ENCODE measurements at regions not wholly inside any gene's neighbourhood (a gene's known extent, or its start where the extent isn't known, plus 50 kb on each side); places are given as distances from the start of the nearest gene placed in this dataset.

DNA sequence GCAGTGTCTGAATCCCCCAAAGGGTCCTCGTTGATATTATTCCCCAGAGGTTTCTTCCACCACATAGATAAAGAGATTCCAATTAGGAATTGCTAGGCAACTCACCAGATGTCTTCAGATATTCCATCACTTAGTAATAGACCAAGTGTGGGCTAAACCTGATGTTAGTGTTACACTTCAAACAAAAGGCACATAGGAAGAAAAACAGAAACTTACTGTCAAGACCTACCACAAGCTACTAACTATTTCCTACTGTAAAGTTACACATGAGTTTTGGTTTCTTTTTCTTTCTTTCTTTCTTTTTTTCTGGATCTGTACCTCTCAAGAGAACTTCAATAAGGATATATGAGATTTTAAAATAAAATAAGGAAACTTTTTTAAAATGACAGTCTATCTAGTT, 879.1 kb upstream of the NEGR1 start:
- no peaks in the 10 kb centered on the region for H3K27me3 ChIP-seq (ENCODE audit: control insufficient read depth, insufficient read depth, low read length)
- no peaks in the 10 kb centered on the region for H3K9me3 ChIP-seq (replicated peaks; ENCODE audit: control insufficient read depth, low read depth, low read length)
- H3K4me3 ChIP-seq (ENCODE audit: low read length): no peak overlapping the region
- no peaks in the 10 kb centered on the region for H3K36me3 ChIP-seq (ENCODE audit: control insufficient read depth, insufficient read depth, low read length)
- DNase-seq: no peak
- no CpG with 5 or more reads among the region's 1 CpG for WGBS (ENCODE audit: insufficient coverage)
- H3K4me1 ChIP-seq (ENCODE audit: control insufficient read depth, insufficient read depth, low read length): no peaks in the 10 kb centered on the region
- no peak overlapping the region for H3K27ac ChIP-seq (ENCODE audit: low read length)

DNA sequence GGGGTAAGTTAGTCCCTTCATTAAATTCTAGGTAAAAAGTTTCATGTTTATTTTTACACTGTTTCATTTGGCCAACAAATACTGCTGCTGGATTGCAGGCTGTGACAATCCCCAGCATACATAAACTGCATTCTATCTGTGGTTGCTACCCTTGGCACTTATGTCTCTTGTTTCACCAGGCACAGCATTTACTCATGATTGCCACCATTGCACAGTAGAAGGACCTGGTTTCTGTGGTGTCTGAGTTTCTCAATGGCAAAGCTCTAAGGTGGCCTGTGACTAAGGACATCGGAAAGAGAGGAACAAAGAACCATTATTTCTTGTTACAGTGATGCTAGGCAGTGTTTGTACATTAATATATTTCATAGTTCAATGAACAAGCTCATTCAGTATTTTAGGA, 878.4 kb upstream of the NEGR1 start:
- no peak for DNase-seq
- no peaks in the 10 kb centered on the region for H3K36me3 ChIP-seq (ENCODE audit: control insufficient read depth, insufficient read depth, low read length)
- H3K4me3 ChIP-seq (ENCODE audit: low read length): no peak overlapping the region
- no peaks in the 10 kb centered on the region for H3K4me1 ChIP-seq (ENCODE audit: control insufficient read depth, insufficient read depth, low read length)
- WGBS (ENCODE audit: insufficient coverage): no CpG with 5 or more reads among the region's 1 CpG
- no peaks in the 10 kb centered on the region for H3K9me3 ChIP-seq (replicated peaks; ENCODE audit: control insufficient read depth, low read depth, low read length)
- no peaks in the 10 kb centered on the region for H3K27me3 ChIP-seq (ENCODE audit: control insufficient read depth, insufficient read depth, low read length)
- H3K27ac ChIP-seq (ENCODE audit: low read length): no peak overlapping the region

DNA sequence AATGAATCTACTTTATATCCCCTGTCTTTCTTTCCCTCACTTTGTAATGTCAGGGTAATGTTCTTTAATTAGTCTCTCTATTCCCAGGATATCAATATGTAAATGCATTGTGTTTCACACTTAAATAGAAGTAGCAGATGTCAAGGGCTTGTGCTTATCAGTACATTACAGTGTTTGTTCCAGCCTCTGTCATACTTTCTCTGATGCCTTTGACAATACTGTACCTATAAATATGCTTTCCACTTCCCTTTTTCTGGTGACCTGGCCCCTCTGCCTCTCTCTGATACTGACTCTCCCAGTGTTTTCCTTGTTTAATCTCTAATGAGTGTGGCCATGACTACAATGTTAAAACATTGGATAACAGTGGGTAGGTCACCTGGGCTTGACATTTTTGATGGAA, 862.0 kb upstream of the NEGR1 start:
- Histone ChIP-seq H3K27me3 (ENCODE audit: control insufficient read depth, insufficient read depth, low read length) (no peaks in the 10 kb centered on the region), H3K4me3 (ENCODE audit: low read length) (no peak overlapping the region), H3K4me1 (ENCODE audit: control insufficient read depth, insufficient read depth, low read length) (no peaks in the 10 kb centered on the region), H3K36me3 (ENCODE audit: control insufficient read depth, insufficient read depth, low read length) (no peaks in the 10 kb centered on the region), H3K9me3 (replicated peaks; ENCODE audit: control insufficient read depth, low read depth, low read length) (no peaks in the 10 kb centered on the region), H3K27ac (ENCODE audit: low read length) (no peak overlapping the region)
- no peak for DNase-seq

DNA sequence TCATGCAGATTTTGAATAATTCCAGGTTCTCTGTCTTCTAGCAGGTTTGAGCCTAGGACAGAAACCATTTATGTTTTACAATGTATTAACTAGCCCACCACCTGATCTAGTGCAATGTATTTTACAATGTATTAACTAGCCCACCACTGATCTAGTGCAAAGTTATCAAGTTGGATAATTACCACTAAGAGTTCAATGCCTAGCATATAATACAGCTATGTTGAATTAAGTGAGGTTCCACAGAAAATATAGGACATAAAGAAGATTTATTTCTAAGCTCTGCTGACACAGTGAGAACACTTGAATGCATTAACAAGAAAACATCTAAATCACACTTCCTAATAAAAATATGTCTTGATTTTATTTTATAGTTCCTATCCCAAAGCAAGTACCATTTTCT, 854.6 kb upstream of the NEGR1 start:
- H3K27me3 ChIP-seq (ENCODE audit: control insufficient read depth, insufficient read depth, low read length): no peaks in the 10 kb centered on the region
- H3K9me3 ChIP-seq (replicated peaks; ENCODE audit: control insufficient read depth, low read depth, low read length): no peaks in the 10 kb centered on the region
- no peak overlapping the region for H3K4me3 ChIP-seq (ENCODE audit: low read length)
- no peaks in the 10 kb centered on the region for H3K36me3 ChIP-seq (ENCODE audit: control insufficient read depth, insufficient read depth, low read length)
- no peaks in the 10 kb centered on the region for H3K4me1 ChIP-seq (ENCODE audit: control insufficient read depth, insufficient read depth, low read length)
- no peak overlapping the region for H3K27ac ChIP-seq (ENCODE audit: low read length)
- DNase-seq: no peak

DNA sequence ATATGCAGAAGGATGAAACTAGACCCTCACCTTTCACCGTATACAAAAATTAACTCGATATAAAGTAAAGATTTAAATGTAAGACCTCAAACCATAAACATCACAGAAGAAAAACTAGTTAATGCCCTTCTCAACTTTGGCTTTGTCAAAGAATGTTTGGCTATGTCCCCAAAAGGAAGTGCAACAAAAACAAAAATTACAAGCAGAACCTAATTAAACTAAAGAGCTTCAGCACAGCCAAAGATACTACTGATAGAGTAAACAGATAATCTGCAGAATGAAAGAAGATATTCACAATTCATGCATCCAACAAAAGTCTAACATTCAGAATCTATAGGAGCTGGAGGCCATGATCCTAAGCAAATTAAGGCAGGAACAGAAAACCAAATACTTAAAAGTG, 824.6 kb upstream of the NEGR1 start:
- H3K4me1 ChIP-seq (ENCODE audit: control insufficient read depth, insufficient read depth, low read length): no peaks in the 10 kb centered on the region
- H3K4me3 ChIP-seq (ENCODE audit: low read length): no peak overlapping the region
- no peaks in the 10 kb centered on the region for H3K36me3 ChIP-seq (ENCODE audit: control insufficient read depth, insufficient read depth, low read length)
- H3K9me3 ChIP-seq (replicated peaks; ENCODE audit: control insufficient read depth, low read depth, low read length): no peaks in the 10 kb centered on the region
- no peak overlapping the region for H3K27ac ChIP-seq (ENCODE audit: low read length)
- DNase-seq: no peak
- no peaks in the 10 kb centered on the region for H3K27me3 ChIP-seq (ENCODE audit: control insufficient read depth, insufficient read depth, low read length)
- no CpG with 5 or more reads among the region's 2 CpGs for WGBS (ENCODE audit: insufficient coverage)

DNA sequence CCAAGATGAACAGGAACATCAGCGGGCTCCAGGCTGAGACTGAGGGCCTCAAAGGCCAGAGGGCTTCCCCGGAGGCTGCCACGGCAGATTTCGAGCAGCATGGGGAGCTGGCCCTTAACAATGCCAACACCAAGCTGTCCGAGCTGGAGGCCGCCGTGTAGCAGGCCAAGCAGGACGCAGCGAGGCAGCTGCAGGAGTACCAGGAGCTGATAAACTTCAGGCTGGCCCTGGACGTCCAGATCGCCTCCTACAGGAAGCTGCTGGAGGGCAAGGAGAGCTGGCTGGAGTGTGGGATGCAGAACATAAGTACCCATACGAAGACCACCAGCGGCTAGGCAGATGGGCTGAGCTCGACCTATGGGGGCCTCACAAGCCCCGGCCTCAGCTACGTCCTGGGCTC, 823.4 kb upstream of the NEGR1 start:
- 95% methylated on average over 13 of the region's 16 CpGs for WGBS (ENCODE audit: insufficient coverage)
- Histone ChIP-seq H3K9me3 (replicated peaks; ENCODE audit: control insufficient read depth, low read depth, low read length) (no peaks in the 10 kb centered on the region), H3K4me3 (ENCODE audit: low read length) (no peak overlapping the region), H3K36me3 (ENCODE audit: control insufficient read depth, insufficient read depth, low read length) (no peaks in the 10 kb centered on the region), H3K27me3 (ENCODE audit: control insufficient read depth, insufficient read depth, low read length) (no peaks in the 10 kb centered on the region), H3K27ac (ENCODE audit: low read length) (no peak overlapping the region), H3K4me1 (ENCODE audit: control insufficient read depth, insufficient read depth, low read length) (no peaks in the 10 kb centered on the region)
- DNase-seq: no peak

DNA sequence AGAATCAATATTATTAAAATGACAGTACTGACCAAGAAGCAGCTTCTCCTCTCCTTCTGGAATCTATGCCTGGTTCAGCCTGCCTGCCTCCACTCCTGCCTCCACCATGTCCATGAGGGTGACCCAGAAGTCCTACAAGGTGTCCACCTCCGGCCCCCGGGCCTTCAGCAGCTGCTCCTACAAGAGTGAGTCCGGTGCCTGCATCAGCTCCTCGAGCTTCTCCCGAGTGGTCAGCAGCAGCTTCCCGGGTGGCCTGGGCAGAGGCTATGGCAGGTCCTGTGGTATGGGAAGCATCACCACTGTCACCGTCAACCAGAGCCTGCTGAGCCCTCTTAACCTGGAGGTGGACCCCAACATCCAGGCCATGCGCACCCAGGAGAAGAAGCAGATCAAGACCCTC, 822.4 kb upstream of the NEGR1 start:
- Histone ChIP-seq H3K9me3 (replicated peaks; ENCODE audit: control insufficient read depth, low read depth, low read length) (no peaks in the 10 kb centered on the region), H3K27me3 (ENCODE audit: control insufficient read depth, insufficient read depth, low read length) (no peaks in the 10 kb centered on the region), H3K4me1 (ENCODE audit: control insufficient read depth, insufficient read depth, low read length) (no peaks in the 10 kb centered on the region), H3K36me3 (ENCODE audit: control insufficient read depth, insufficient read depth, low read length) (no peaks in the 10 kb centered on the region), H3K4me3 (ENCODE audit: low read length) (no peak overlapping the region), H3K27ac (ENCODE audit: low read length) (no peak overlapping the region)
- no peak for DNase-seq
- WGBS (ENCODE audit: insufficient coverage): 96% methylated on average over 8 of the region's 8 CpGs

DNA sequence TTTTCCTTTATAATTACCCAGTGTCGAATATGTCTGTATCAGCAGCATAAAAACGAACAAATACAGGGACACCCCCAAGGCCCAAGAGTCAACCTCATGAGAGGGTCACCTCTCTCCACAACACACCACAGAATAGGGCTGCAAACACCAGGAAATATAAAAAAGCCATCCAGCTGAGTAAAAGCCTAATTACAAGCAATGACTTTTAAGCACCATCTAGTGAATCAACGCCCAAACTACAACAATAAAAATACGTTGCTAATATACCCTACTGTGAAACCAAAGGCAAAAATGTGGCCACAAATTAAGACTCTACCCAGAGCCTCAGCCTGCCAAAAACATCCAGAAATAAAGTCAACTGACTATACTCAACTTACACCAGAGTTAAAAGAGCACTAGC, 817.9 kb upstream of the NEGR1 start:
- no peak overlapping the region for H3K27ac ChIP-seq (ENCODE audit: low read length)
- 75% methylated on average over 2 of the region's 4 CpGs for WGBS (ENCODE audit: insufficient coverage)

DNA sequence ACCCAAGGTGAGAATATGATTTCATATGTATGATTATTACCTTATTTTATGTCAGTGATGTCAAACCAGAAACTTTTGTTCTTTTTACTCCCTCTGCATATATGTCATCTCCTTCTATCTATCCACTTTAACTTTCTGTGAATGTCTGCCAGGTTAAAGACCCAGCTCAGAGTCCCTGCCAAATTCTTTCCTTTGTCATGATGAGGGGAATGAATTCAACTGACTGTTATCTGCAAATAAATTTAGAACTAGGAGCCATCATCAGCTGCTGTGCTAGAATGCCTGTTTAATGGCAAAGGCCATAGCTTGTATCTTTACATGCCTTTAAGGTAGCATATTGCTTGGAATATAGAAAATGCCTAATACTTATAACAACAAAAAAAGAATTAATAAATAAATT, 815.6 kb upstream of the NEGR1 start:
- peaks cover under 1% of the 10 kb centered on the region for H3K9me3 ChIP-seq (replicated peaks; ENCODE audit: control insufficient read depth, low read depth, low read length)
- no peaks in the 10 kb centered on the region for H3K27me3 ChIP-seq (ENCODE audit: control insufficient read depth, insufficient read depth, low read length)
- H3K4me3 ChIP-seq (ENCODE audit: low read length): no peak overlapping the region
- no peak overlapping the region for H3K27ac ChIP-seq (ENCODE audit: low read length)
- no peak for DNase-seq
- no peaks in the 10 kb centered on the region for H3K36me3 ChIP-seq (ENCODE audit: control insufficient read depth, insufficient read depth, low read length)
- H3K4me1 ChIP-seq (ENCODE audit: control insufficient read depth, insufficient read depth, low read length): no peaks in the 10 kb centered on the region

More for the DNA sequence above, 817.9 kb upstream of the NEGR1 start:
- Histone ChIP-seq H3K9me3 (replicated peaks; ENCODE audit: control insufficient read depth, low read depth, low read length) (no peaks in the 10 kb centered on the region), H3K4me1 (ENCODE audit: control insufficient read depth, insufficient read depth, low read length) (no peaks in the 10 kb centered on the region), H3K4me3 (ENCODE audit: low read length) (no peak overlapping the region), H3K36me3 (ENCODE audit: control insufficient read depth, insufficient read depth, low read length) (no peaks in the 10 kb centered on the region), H3K27me3 (ENCODE audit: control insufficient read depth, insufficient read depth, low read length) (no peaks in the 10 kb centered on the region)
- DNase-seq: no peak

DNA sequence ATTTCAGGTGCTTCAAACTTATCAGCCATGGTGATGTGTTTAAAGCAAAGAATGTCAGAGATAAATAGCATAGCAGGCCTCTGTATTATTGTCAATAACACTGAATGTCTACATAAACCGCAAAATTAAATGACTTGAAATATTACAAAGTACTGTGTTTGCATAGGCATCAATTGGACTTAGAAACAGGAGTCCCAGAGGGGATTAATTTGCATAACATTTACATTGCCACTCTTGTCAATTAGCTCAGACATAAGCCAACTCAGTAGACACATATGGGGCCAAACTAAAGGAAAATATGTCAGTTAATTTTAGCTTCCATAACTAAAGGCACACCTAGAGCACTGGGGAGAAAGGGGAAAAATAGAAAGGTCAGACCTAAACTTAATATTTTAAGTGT, 814.5 kb upstream of the NEGR1 start:
- Histone ChIP-seq H3K27me3 (ENCODE audit: control insufficient read depth, insufficient read depth, low read length) (no peaks in the 10 kb centered on the region), H3K9me3 (replicated peaks; ENCODE audit: control insufficient read depth, low read depth, low read length) (peaks cover 7% of the 10 kb centered on the region), H3K36me3 (ENCODE audit: control insufficient read depth, insufficient read depth, low read length) (no peaks in the 10 kb centered on the region), H3K27ac (ENCODE audit: low read length) (no peak overlapping the region), H3K4me1 (ENCODE audit: control insufficient read depth, insufficient read depth, low read length) (no peaks in the 10 kb centered on the region), H3K4me3 (ENCODE audit: low read length) (no peak overlapping the region)
- no peak for DNase-seq
- no CpG with 5 or more reads among the region's 1 CpG for WGBS (ENCODE audit: insufficient coverage)

DNA sequence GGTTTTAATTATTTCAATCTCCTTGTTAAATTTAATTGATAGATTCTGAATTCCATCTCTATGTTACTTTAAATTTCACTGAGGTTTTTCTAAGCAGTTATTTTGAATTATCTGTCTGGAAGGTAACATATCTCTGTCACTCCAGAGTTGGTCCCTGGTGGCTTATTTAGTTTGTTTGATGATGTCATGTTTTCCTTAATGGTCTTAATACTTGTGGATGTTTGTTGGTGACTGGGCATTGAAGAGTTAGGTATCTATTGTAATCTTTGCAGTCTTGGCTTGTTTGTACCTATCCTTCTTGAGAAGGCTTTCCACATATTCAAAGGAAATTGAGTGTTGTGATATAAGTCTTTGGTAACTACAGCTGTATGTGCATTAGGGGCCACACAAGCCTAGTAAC, 810.0 kb upstream of the NEGR1 start:
- Histone ChIP-seq H3K27ac (ENCODE audit: low read length) (no peak overlapping the region), H3K36me3 (ENCODE audit: control insufficient read depth, insufficient read depth, low read length) (no peaks in the 10 kb centered on the region), H3K27me3 (ENCODE audit: control insufficient read depth, insufficient read depth, low read length) (no peaks in the 10 kb centered on the region), H3K4me3 (ENCODE audit: low read length) (no peak overlapping the region), H3K4me1 (ENCODE audit: control insufficient read depth, insufficient read depth, low read length) (no peaks in the 10 kb centered on the region), H3K9me3 (replicated peaks; ENCODE audit: control insufficient read depth, low read depth, low read length) (peaks cover 7% of the 10 kb centered on the region)
- DNase-seq: no peak
